IMR-90 (cell line): ENCODE measurements at regions not wholly inside any gene's neighbourhood (a gene's known extent, or its start where the extent isn't known, plus 50 kb on each side); places are given as distances from the start of the nearest gene placed in this dataset.

Experiments
- BHLHE40 ChIP-seq: fragments of 150-350 bp; IDR thresholded peaks from 2 replicates; pipeline ENCODE4 v1.6.1; 2016; ENCODE audit warnings: mild to moderate bottlenecking, low read depth, low read length
- CEBPB ChIP-seq: IDR thresholded peaks from 2 replicates; pipeline ENCODE4 v1.6.1; 2012; ENCODE audit warnings: low read depth, low read length, improper control_type of control experiment
- CHD1 ChIP-seq: IDR thresholded peaks from 2 replicates; pipeline ENCODE4 v1.6.1; 2012; ENCODE audit warnings: low read depth, low read length, improper control_type of control experiment
- ELK1 ChIP-seq: fragments of 150-350 bp; IDR thresholded peaks from 2 replicates; pipeline ENCODE4 v1.6.1; 2016; ENCODE audit warnings: low read depth, mild to moderate bottlenecking, low read length, moderate library complexity, borderline replicate concordance
- FOS ChIP-seq: fragments of 150-350 bp; IDR thresholded peaks from 2 replicates; pipeline ENCODE4 v1.6.1; 2016; ENCODE audit warnings: low read depth, low read length
- MAFK ChIP-seq: IDR thresholded peaks from 2 replicates; pipeline ENCODE4 v1.6.1; 2012; ENCODE audit warnings: low read depth, low read length, improper control_type of control experiment
- MAZ ChIP-seq: IDR thresholded peaks from 2 replicates; pipeline ENCODE4 v1.6.1; 2012; ENCODE audit warnings: low read depth, mild to moderate bottlenecking, low read length, improper control_type of control experiment, moderate library complexity, borderline replicate concordance
- MXI1 ChIP-seq: IDR thresholded peaks from 2 replicates; pipeline ENCODE4 v1.6.1; 2012; ENCODE audit warnings: low read depth, mild to moderate bottlenecking, low read length, moderate library complexity, borderline replicate concordance
- POLR2A ChIP-seq: IDR thresholded peaks from 2 replicates; pipeline ENCODE4 v1.6.1; 2012; ENCODE audit warnings: mild to moderate bottlenecking, low read depth, low read length
- RAD21 ChIP-seq: IDR thresholded peaks from 2 replicates; pipeline ENCODE4 v1.6.1; 2012; ENCODE audit warnings: low read length, improper control_type of control experiment
- RCOR1 ChIP-seq: IDR thresholded peaks from 2 replicates; pipeline ENCODE4 v1.6.1; 2012; ENCODE audit warnings: mild to moderate bottlenecking, low read length, improper control_type of control experiment; ENCODE audit not compliant: insufficient replicate concordance
- SMC3 ChIP-seq: fragments of 150-350 bp; IDR thresholded peaks from 2 replicates; pipeline ENCODE4 v1.6.1; 2016; ENCODE audit warnings: low read depth, mild to moderate bottlenecking, antibody characterized with exemption, low read length, moderate library complexity
- TF ChIP-seq, protein P1 (sequence below): conservative IDR thresholded peaks from 2 replicates; pipeline ENCODE4 v1.5.1; 2012; ENCODE audit warnings: mild to moderate bottlenecking, low read depth, low read length, improper control_type of control experiment
- TF ChIP-seq, protein P2 (sequence below): fragments of 150-350 bp; IDR thresholded peaks from 2 replicates; pipeline ENCODE4 v1.6.1; 2017; ENCODE audit warnings: mild to moderate bottlenecking, antibody characterized with exemption, low read length, low read depth

DNA sequence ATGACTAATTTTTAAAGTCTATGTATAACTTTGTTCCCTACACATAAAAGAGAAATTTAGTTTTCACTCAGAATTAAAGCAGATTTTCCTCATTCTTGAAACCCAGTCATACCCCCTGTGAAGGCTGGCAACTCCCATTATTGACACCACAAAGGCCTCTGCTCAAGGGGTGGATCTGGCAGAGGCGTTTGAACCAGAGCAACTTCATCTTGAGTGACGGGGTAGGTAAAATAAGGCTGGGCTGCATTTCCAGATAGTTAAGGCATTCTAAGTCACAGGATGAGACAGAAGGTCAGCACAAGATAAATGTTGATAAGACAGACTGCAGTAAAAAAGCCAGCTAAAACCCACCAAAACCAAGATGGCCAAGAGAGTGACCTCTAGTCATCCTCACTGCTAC, 177.2 kb upstream of the OR13F1 start:
- no peak for TF ChIP-seq RCOR1
- TF ChIP-seq, protein P1, sequence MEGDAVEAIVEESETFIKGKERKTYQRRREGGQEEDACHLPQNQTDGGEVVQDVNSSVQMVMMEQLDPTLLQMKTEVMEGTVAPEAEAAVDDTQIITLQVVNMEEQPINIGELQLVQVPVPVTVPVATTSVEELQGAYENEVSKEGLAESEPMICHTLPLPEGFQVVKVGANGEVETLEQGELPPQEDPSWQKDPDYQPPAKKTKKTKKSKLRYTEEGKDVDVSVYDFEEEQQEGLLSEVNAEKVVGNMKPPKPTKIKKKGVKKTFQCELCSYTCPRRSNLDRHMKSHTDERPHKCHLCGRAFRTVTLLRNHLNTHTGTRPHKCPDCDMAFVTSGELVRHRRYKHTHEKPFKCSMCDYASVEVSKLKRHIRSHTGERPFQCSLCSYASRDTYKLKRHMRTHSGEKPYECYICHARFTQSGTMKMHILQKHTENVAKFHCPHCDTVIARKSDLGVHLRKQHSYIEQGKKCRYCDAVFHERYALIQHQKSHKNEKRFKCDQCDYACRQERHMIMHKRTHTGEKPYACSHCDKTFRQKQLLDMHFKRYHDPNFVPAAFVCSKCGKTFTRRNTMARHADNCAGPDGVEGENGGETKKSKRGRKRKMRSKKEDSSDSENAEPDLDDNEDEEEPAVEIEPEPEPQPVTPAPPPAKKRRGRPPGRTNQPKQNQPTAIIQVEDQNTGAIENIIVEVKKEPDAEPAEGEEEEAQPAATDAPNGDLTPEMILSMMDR: no peak
- TF ChIP-seq, protein P2, sequence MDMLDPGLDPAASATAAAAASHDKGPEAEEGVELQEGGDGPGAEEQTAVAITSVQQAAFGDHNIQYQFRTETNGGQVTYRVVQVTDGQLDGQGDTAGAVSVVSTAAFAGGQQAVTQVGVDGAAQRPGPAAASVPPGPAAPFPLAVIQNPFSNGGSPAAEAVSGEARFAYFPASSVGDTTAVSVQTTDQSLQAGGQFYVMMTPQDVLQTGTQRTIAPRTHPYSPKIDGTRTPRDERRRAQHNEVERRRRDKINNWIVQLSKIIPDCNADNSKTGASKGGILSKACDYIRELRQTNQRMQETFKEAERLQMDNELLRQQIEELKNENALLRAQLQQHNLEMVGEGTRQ: no peak
- no peak for TF ChIP-seq MAFK
- no peak for TF ChIP-seq SMC3
- TF ChIP-seq POLR2A: no peak
- no peak for TF ChIP-seq CEBPB
- TF ChIP-seq ELK1: no peak
- TF ChIP-seq MXI1: no peak
- TF ChIP-seq MAZ: no peak
- TF ChIP-seq BHLHE40: no peak
- no peak for TF ChIP-seq CHD1
- no peak for TF ChIP-seq RAD21
- no peak for TF ChIP-seq FOS
